Thyroid gland (tissue), 4 donors: ENCODE measurements at regions not wholly inside any gene's neighbourhood (a gene's known extent, or its start where the extent isn't known, plus 50 kb on each side); places are given as distances from the start of the nearest gene placed in this dataset.

Experiments
- DNase-seq, 2 donors: peaks; one replicate each; pipeline ENCODE4 v3.0.0-alpha.2; 2019
- H3K27ac ChIP-seq, 3 donors: fragments of 200-600 bp; sonication (generic); 1 replicate in 2 of 3; 2 replicates in 1 of 3; pipeline ENCODE4 v1.5.1; 2016 to 2019; ENCODE audit warnings: mild to moderate bottlenecking in 1 of 3, moderate library complexity in 1 of 3
- H3K27me3 ChIP-seq: fragments of 200-600 bp; sonication (generic); one replicate; pipeline ENCODE4 v1.5.1; 2019
- H3K36me3 ChIP-seq, 2 donors: fragments of 200-600 bp; sonication (generic); one replicate each; pipeline ENCODE4 v1.5.1; 2016 to 2019
- H3K4me1 ChIP-seq, 2 donors: fragments of 200-600 bp; sonication (generic); one replicate each; pipeline ENCODE4 v1.5.1; 2017 to 2019
- H3K4me3 ChIP-seq, 3 donors: fragments of 200-600 bp; sonication (generic); replicated peaks in 1 of 3; 1 replicate in 2 of 3; 2 replicates in 1 of 3; pipeline ENCODE4 v1.5.1; 2016; ENCODE audit warnings: mild to moderate bottlenecking in 1 of 3
- H3K9me3 ChIP-seq: fragments of 200-600 bp; sonication (generic); one replicate; pipeline ENCODE4 v1.5.1; 2017
- CTCF ChIP-seq, 6 experiments: fragments of 200-600 bp in 3 of 6; fragments of 450-650 bp in 3 of 6; sonication (generic) in 3 of 6; IDR thresholded peaks; one replicate each; pipeline ENCODE4 v1.5.1; 2016 to 2019; ENCODE audit warnings: antibody characterized with exemption in 6 of 6, mild to moderate bottlenecking in 2 of 6, inconsistent platforms in 1 of 6, moderate library complexity in 1 of 6
- POLR2A ChIP-seq, 2 donors: fragments of 450-650 bp; IDR thresholded peaks; one replicate each; pipeline ENCODE4 v1.6.1; 2017; ENCODE audit warnings: antibody characterized with exemption in 2 of 2, mild to moderate bottlenecking in 2 of 2, moderate library complexity in 1 of 2
- WGBS, 2 donors: methylation state at CpG; one replicate each; pipeline ENCODE4 v1.1.5; 2017; 5-methylcytosine and 5-hydroxymethylcytosine counted together
- intact Hi-C: fragments of 100-400 bp; cut with DNase I; formaldehyde crosslinking; loops from one replicate; pipeline ENCODE4 v1.15.1; 2023

- intact Hi-C loops = no loop called here
- H3K27ac ChIP-seq = no peak overlapping the region
- TF ChIP-seq POLR2A (IDR thresholded peaks at IDR 0.05) (no peak), CTCF (IDR thresholded peaks at IDR 0.05) (no peak)
- no peaks in the 10 kb centered on the region for H3K27me3 ChIP-seq
- DNase-seq = no peak
- no peaks in the 10 kb centered on the region for H3K4me1 ChIP-seq
- no peaks in the 10 kb centered on the region for H3K9me3 ChIP-seq
- no peaks in the 10 kb centered on the region for H3K36me3 ChIP-seq
- 32 to 40% methylated on average over 8 of the region's 8 CpGs for WGBS, 2 donors
- H3K4me3 ChIP-seq = no peak overlapping the region
Observed at GRCh38 chr4:14827111-14827510, 175.2 kb upstream of the CPEB2 start.

GRCh38 chr4:14829795-14830194, 172.5 kb upstream of the CPEB2 start:
- no peak overlapping the region for H3K4me3 ChIP-seq
- intact Hi-C loops = no loop called here
- no peak overlapping the region for H3K27ac ChIP-seq
- no peaks in the 10 kb centered on the region for H3K9me3 ChIP-seq
- TF ChIP-seq CTCF (IDR thresholded peaks at IDR 0.05) (no peak), POLR2A (IDR thresholded peaks at IDR 0.05) (no peak)
- no peaks in the 10 kb centered on the region for H3K27me3 ChIP-seq
- H3K36me3 ChIP-seq = no peaks in the 10 kb centered on the region
- 73 to 79% methylated on average over 4 of the region's 4 CpGs for WGBS, 2 donors
- H3K4me1 ChIP-seq = no peaks in the 10 kb centered on the region
- no peak for DNase-seq

- WGBS, 2 donors = 43 to 46% methylated on average over 1 of the region's 1 CpG
- H3K4me1 ChIP-seq = no peaks in the 10 kb centered on the region
- H3K27me3 ChIP-seq = no peaks in the 10 kb centered on the region
- H3K4me3 ChIP-seq = no peak overlapping the region
- no peaks in the 10 kb centered on the region for H3K36me3 ChIP-seq
- H3K9me3 ChIP-seq = no peaks in the 10 kb centered on the region
- intact Hi-C loops = no loop called here
- TF ChIP-seq POLR2A (IDR thresholded peaks at IDR 0.05) (no peak), CTCF (IDR thresholded peaks at IDR 0.05) (no peak)
- no peak overlapping the region for H3K27ac ChIP-seq
- no peak for DNase-seq
Observed at GRCh38 chr4:14831416-14831815, 170.9 kb upstream of the CPEB2 start.

- Histone ChIP-seq H3K27ac (no peak overlapping the region), H3K36me3 (no peaks in the 10 kb centered on the region), H3K27me3 (no peaks in the 10 kb centered on the region), H3K9me3 (no peaks in the 10 kb centered on the region), H3K4me3 (no peak overlapping the region), H3K4me1 (no peaks in the 10 kb centered on the region)
- WGBS, 2 donors = 83 to 84% methylated on average over 5 of the region's 5 CpGs
- TF ChIP-seq CTCF (IDR thresholded peaks at IDR 0.05) = no peak
- TF ChIP-seq POLR2A (IDR thresholded peaks at IDR 0.05) = no peak
- intact Hi-C loops = no loop called here
- no peak for DNase-seq
Observed at GRCh38 chr4:14833053-14833452, 169.2 kb upstream of the CPEB2 start.

- TF ChIP-seq CTCF (IDR thresholded peaks at IDR 0.05) = no peak
- TF ChIP-seq POLR2A (IDR thresholded peaks at IDR 0.05) = no peak
- H3K27me3 ChIP-seq = no peaks in the 10 kb centered on the region
- H3K4me3 ChIP-seq = no peak overlapping the region
- no peak for DNase-seq
- H3K4me1 ChIP-seq = no peaks in the 10 kb centered on the region
- 35 to 40% methylated on average over 1 of the region's 1 CpG for WGBS, 2 donors
- no peak overlapping the region for H3K27ac ChIP-seq
- intact Hi-C loops = no loop called here
- no peaks in the 10 kb centered on the region for H3K9me3 ChIP-seq
- no peaks in the 10 kb centered on the region for H3K36me3 ChIP-seq
Observed at GRCh38 chr4:14834382-14834781, 167.9 kb upstream of the CPEB2 start.
